ENCODE measurements at regions not wholly inside any gene's neighbourhood (a gene's known extent, or its start where the extent isn't known, plus 50 kb on each side); places are given as distances from the start of the nearest gene placed in this dataset.

- no peak for DNase-seq
Observed at GRCh38 chr3:194838236-194838635, 152.6 kb downstream of the FAM43A start.

GRCh38 chr3:194840661-194841514 lies 155.2 kb downstream of the FAM43A start:
- no peak for DNase-seq

- no peak for DNase-seq
Observed at GRCh38 chr3:194841515-194841841, 155.8 kb downstream of the FAM43A start.

- DNase-seq: no peak
Observed at GRCh38 chr3:194843556-194843955, 157.9 kb downstream of the FAM43A start.

GRCh38 chr3:194844046-194844445 lies 158.4 kb downstream of the FAM43A start:
- no peak for DNase-seq

- DNase-seq: no peak
Observed at GRCh38 chr3:194849166-194849875, 163.6 kb downstream of the FAM43A start.

GRCh38 chr3:194851254-194851653 lies 165.6 kb downstream of the FAM43A start:
- no peak for DNase-seq

- no peak for DNase-seq
Observed at GRCh38 chr3:194851941-194852340, 166.3 kb downstream of the FAM43A start.

- no peak for DNase-seq
Observed at GRCh38 chr3:194852345-194852744, 166.7 kb downstream of the FAM43A start.

GRCh38 chr3:194852831-194853508 lies 167.3 kb downstream of the FAM43A start:
- no peak for DNase-seq

GRCh38 chr3:194854206-194854605 lies 168.5 kb downstream of the FAM43A start:
- DNase-seq: no peak

GRCh38 chr3:194854659-194855390 lies 169.1 kb downstream of the FAM43A start:
- no peak for DNase-seq

- DNase-seq: no peak
Observed at GRCh38 chr3:194856296-194856695, 170.6 kb downstream of the FAM43A start.

- DNase-seq: no peak
Observed at GRCh38 chr3:194857469-194858113, 171.9 kb downstream of the FAM43A start.

GRCh38 chr3:194858382-194858781 lies 172.7 kb downstream of the FAM43A start:
- DNase-seq: no peak

GRCh38 chr3:194860725-194861124 lies 175.0 kb downstream of the FAM43A start:
- DNase-seq: no peak

- no peak for DNase-seq
Observed at GRCh38 chr3:194861375-194861774, 175.7 kb downstream of the FAM43A start.

- no peak for DNase-seq
Observed at GRCh38 chr3:194865061-194865460, 179.4 kb downstream of the FAM43A start.

- no peak for DNase-seq
Observed at GRCh38 chr3:194865615-194866014, 179.9 kb downstream of the FAM43A start.

GRCh38 chr3:194866236-194866635 lies 180.6 kb downstream of the FAM43A start:
- DNase-seq: no peak

- DNase-seq: no peak
Observed at GRCh38 chr3:194867270-194867983, 181.7 kb downstream of the FAM43A start.

- DNase-seq: no peak
Observed at GRCh38 chr3:194868831-194869230, 183.1 kb downstream of the FAM43A start.

All from right forelimb (tissue), 1 donor.